MG63 (cell line): ENCODE measurements at regions not wholly inside any gene's neighbourhood (a gene's known extent, or its start where the extent isn't known, plus 50 kb on each side); places are given as distances from the start of the nearest gene placed in this dataset.
"Not testable (repeated sequence)": the region's sequence is repeated elsewhere in the genome, so short reads cannot be mapped to it uniquely, and the experiment has no call there.

Experiments
- DNase-seq: peaks from one replicate; pipeline ENCODE4 v3.0.0-alpha.2; 2020
- H3K27me3 ChIP-seq: fragments of 250-450 bp; sonication (Bioruptor Pico); 2 replicates; pipeline ENCODE4 v1.5.1; 2020; ENCODE audit warnings: mild to moderate bottlenecking, moderate library complexity
- H3K36me3 ChIP-seq: fragments of 250-450 bp; sonication (Bioruptor Pico); 2 replicates; pipeline ENCODE4 v1.5.1; 2020; ENCODE audit warnings: mild to moderate bottlenecking, moderate library complexity
- H3K4me3 ChIP-seq: fragments of 250-450 bp; sonication (Bioruptor Pico); 2 replicates; pipeline ENCODE4 v1.5.1; 2020; ENCODE audit warnings: mild to moderate bottlenecking, moderate library complexity
- H3K9me3 ChIP-seq: fragments of 250-450 bp; sonication (Bioruptor Pico); 2 replicates; pipeline ENCODE4 v1.5.1; 2020; ENCODE audit warnings: mild to moderate bottlenecking, moderate library complexity

DNA sequence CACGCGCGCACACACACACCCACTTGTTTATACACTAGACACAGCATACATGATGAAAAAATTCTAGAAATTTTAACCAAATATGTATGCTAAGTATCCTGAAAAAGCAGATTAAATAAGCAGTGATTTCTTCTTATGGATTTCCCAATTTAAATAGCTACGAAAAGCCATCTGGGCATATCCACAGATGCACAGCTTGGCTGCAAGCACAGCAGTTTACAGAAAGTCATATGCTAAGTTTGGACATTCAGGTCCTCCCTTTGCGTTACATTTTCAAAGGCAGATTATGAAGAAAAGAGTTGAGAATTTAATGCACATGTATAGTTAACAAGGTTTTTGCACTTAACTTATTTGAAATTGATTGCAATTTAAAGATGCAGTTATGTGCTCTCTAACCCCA, 542.2 kb upstream of the EPHA5 start:
- H3K4me3 ChIP-seq: no peak overlapping the region
- H3K9me3 ChIP-seq: no peaks in the 10 kb centered on the region; the same call in 1 of the 2 replicates
- H3K27me3 ChIP-seq: no peaks in the 10 kb centered on the region
- no peak for DNase-seq
- no peaks in the 10 kb centered on the region for H3K36me3 ChIP-seq

DNA sequence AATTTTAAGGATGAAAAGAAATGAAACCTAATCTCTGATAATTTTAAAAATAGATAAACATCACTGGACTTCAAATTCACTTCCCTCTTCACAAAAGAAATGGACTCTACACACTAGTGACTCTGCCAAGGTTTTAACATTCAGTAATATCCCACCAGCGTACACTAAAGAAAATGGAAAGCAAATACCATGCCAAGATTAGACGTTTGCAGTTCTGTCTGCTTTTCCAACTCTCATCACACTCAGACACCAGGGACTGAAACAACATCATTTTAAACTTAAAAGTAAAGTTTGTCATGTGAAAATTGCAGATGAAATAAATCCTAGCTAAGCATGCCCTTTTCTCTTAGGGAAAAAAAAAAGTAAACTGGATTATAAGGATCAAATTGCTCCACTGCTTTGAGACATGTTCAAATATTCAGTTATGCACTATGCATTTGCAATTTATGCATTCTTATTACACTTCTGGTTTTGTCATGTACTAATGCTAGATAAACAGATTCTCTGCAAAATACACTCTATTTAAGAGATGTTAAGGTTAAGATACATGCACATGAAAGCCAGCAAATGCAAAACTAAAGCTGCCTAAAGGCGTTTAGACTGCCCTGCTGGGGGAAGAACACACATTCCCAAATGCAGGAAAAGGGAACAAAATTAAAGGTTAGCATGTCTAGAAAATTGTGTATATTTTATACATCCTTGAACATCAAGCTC, 534.4 kb upstream of the EPHA5 start:
- Histone ChIP-seq H3K36me3 (no peaks in the 10 kb centered on the region), H3K27me3 (no peaks in the 10 kb centered on the region), H3K9me3 (no peaks in the 10 kb centered on the region; the same call in 1 of the 2 replicates), H3K4me3 (no peak overlapping the region)
- DNase-seq: no peak

DNA sequence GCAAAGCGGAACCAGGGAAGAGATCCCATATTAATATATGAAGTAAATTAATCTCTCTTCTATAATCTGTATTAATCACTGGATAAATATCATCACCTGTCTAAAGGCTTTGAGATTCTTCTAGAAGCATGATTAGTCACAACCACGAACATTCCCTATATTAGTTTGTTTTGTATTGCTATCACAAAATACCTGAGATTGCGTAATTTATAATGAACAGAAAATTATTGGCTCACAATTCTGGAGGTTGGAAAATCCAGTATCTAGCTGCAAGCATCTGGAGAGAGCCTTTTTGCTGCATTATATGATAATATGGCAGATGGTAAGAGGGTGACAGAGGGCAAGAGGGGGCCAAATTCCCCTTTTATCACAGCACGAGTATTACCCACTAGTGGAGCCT, 532.6 kb upstream of the EPHA5 start:
- Histone ChIP-seq H3K4me3 (no peak overlapping the region), H3K36me3 (no peaks in the 10 kb centered on the region), H3K9me3 (no peaks in the 10 kb centered on the region; the same call in 1 of the 2 replicates), H3K27me3 (no peaks in the 10 kb centered on the region)
- no peak for DNase-seq

DNA sequence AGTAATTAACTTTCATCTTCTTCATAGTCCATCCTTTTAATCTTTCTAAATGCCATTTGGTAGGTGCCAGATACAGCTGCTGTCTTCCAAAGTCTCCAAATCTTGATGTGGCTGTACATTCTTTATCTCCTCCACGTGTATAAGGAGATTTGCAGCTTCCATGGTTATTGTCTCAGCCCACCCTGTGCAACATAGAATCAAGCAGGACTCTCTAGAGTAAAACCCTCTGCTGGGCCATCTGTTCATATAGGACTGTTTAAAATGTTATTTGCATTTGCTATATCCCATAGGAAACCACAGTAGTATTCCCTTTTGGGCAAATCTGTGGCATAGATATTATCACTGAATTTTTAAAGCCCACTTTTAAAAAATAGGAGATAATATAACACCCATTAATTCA, 527.2 kb upstream of the EPHA5 start:
- H3K4me3 ChIP-seq: no peak overlapping the region
- no peaks in the 10 kb centered on the region for H3K36me3 ChIP-seq
- no peak for DNase-seq
- H3K9me3 ChIP-seq: no peaks in the 10 kb centered on the region
- no peaks in the 10 kb centered on the region for H3K27me3 ChIP-seq

DNA sequence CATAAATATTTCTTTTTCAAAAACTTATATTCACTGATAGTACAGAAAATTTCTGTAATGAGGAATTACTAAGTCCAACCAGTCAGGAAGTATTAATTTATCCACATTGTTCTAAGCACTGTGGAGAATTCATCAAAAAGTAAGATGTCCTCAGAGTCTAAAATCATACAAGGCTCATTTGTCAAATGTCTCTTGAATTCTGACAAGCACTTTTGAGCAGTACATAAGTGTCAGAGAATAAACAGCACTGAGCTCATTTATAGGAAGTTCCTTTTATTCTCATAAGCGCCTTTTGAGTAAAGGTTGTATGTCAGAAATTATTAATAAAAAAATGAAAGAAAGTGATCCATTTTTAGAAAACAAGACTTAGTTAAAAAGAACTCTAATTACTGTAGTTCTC, 523.2 kb upstream of the EPHA5 start:
- no peaks in the 10 kb centered on the region for H3K9me3 ChIP-seq
- DNase-seq: no peak
- H3K4me3 ChIP-seq: no peak overlapping the region
- no peaks in the 10 kb centered on the region for H3K36me3 ChIP-seq
- no peaks in the 10 kb centered on the region for H3K27me3 ChIP-seq

DNA sequence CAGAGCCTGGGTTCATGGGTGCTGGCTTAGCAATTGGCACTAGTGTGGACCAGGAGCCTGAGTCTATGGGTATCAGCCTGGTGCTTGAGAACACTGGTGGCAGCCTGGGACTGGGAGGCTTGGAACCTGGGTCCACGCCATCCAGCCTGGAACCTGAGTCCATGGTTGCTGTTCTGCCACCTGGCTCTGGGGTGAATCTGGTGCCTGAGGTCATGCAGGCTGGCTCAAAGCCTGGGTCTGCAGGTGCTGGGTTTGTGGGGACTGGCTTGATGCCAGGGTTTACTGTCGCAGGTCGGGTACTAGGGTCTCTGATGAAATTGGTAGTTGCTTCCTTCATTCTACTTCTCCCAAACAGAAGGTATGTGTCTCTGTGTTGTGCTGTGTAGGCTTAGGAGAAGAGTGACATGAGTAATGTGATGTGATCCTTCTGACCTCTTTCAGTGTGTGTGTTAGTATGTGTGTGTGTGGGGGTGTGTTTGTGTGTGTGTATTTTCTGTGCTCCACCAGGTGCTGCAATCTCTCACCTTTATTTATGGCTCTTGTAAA, 517.0 kb upstream of the EPHA5 start:
- no peaks in the 10 kb centered on the region for H3K9me3 ChIP-seq
- DNase-seq: no peak

DNA sequence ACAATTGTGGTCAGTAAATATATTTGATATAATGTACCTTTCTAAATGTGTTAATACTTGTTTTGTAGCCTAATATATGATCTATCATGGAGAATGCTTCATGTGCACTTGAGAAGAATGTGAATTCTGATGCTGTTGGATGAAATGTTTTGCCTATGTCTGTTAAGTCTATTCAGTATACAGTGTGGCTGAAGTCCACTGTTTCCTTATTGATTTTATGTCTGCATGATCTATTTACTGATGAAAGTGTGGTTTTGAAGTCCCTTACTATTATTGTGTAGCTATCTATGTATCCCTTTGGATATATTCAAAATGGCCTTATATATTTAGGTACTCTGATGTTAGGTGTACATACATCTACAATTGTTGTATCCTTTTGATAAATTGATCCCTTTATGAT, 515.8 kb upstream of the EPHA5 start:
- H3K27me3 ChIP-seq: no peaks in the 10 kb centered on the region
- no peaks in the 10 kb centered on the region for H3K9me3 ChIP-seq
- no peak overlapping the region for H3K4me3 ChIP-seq
- no peaks in the 10 kb centered on the region; the same call in 1 of the 2 replicates for H3K36me3 ChIP-seq
- DNase-seq: no peak

More for the DNA sequence above, 517.0 kb upstream of the EPHA5 start:
- Histone ChIP-seq H3K27me3 (no peaks in the 10 kb centered on the region), H3K36me3 (no peaks in the 10 kb centered on the region; the same call in 1 of the 2 replicates), H3K4me3 (no peak overlapping the region)

DNA sequence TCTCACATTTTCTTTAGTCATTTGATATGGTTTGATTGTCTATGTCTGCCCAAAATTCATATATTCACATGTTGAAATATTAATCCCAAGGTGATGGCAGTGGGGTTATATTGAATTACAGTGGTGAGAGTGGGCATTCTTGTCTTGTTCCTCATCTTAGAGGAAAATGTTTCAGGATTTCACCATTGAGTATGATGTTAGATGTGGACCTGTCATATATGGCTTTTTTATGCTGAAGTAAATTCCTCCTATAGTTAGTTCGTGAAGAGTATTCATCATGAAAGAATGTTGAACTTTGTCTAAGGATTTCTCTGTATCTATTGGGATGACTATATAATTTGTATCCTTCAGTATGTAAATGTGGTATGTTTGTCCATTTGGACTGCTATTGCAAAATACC, 512.3 kb upstream of the EPHA5 start:
- Histone ChIP-seq H3K27me3 (no peaks in the 10 kb centered on the region), H3K4me3 (no peak overlapping the region), H3K9me3 (no peaks in the 10 kb centered on the region), H3K36me3 (no peaks in the 10 kb centered on the region; the same call in 1 of the 2 replicates)
- DNase-seq: no peak

DNA sequence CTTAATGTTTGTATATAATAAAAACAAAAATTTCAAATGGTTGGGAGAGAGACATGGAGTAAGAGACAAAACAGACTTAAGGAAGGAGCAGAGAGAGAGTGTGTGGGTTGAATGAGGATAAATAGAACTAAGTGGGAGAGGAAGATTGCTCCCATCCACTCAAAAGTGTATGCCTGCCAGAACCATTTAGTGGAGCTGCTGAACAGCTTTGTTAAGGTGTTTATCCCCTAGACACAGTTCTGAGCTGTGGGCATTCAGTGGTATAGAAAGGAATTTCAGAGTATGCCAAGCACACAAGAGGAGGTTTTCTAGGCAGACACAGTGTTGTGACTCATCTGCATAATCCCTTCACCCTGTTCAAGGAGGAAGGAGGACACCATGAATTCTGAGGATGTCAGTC, 508.6 kb upstream of the EPHA5 start:
- Histone ChIP-seq H3K27me3 (no peaks in the 10 kb centered on the region), H3K4me3 (no peak overlapping the region), H3K9me3 (no peaks in the 10 kb centered on the region), H3K36me3 (no peaks in the 10 kb centered on the region; the same call in 1 of the 2 replicates)
- DNase-seq: peak; percentile 54

DNA sequence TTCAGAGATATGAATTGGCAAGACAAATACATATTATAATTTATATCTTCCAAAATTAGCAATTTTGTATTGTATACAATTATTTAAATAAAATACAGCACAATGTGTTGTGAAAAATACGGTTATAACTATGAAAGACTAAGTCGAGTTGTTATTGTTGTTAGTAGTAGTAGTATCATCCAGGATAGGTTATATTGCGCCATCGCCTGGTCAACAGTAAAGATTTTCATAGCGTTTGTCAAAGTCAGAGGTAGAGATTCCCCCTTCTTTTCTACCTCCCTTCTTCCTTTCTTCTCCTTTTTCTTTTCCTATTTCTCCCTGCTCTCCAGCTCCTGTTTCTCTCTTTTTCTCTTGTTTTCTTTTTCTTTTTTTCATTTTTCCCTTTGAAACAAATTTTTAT, 499.1 kb upstream of the EPHA5 start:
- Histone ChIP-seq H3K4me3 (no peak overlapping the region), H3K36me3 (no peaks in the 10 kb centered on the region), H3K9me3 (0 out of 2 replicates have a peak, but pooled peaks cover 7% of the 10 kb centered on the region), H3K27me3 (no peaks in the 10 kb centered on the region)
- DNase-seq: no peak

DNA sequence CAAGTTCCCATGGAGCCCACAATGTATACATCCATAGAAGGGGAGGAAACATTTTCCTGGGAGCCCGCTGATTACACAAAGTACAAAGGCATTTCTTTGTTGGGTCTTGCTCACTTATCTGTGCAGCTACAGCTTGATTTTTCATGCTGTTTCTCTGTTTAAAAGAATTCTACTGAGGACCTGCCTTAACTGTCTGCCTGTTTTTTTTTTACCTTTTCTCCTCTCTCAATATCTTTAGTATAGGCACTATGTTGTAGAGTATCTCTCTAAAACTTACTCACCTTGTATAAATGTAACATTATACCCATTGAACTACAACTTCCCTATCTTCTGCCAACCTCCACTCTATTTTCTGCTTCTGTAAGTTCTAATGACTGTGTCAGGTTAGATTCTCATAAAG, 494.6 kb upstream of the EPHA5 start:
- Histone ChIP-seq H3K4me3 (no peak overlapping the region), H3K36me3 (no peaks in the 10 kb centered on the region), H3K9me3 (peaks cover 7% of the 10 kb centered on the region; the same call in 1 of the 2 replicates), H3K27me3 (no peaks in the 10 kb centered on the region)
- DNase-seq: no peak

DNA sequence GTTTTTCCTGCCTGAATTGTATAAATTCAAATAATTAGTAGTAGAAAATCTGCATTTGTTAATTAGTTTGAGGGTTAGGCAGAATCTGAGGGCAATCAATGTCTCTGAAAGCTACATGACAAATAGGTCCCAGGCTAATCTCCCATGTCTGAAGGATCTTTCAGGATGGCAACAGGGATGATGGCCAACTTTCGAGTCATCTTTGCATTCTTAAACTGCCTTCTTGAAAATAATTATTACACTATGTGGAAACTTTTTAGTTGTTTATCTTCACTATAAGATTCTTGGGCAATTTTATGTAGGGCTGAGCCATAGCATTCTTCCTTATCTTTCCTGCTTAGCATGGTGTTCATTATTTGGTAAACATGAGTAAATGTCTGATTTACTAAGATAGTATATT, 490.3 kb upstream of the EPHA5 start:
- no peaks in the 10 kb centered on the region for H3K36me3 ChIP-seq
- DNase-seq: peak; percentile 51
- no peak overlapping the region for H3K4me3 ChIP-seq

DNA sequence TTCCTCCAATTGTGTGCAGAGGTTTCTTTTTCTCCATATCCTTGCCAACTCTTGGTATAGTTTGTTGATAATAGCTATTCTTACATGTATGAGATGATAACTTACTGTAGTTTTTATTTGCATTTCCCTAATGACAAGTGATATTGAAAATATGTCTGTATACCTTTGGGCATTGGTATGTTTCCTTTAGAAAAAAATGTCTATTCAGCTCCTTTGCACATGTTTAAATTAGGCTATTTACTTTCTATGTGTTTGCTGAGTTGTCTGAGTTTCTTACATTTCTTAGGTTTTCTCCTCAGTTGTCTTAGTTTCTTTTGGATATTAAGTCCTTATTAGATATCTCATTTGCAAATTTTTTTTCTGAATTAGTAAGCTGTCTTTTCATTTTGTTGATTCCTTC, 487.3 kb upstream of the EPHA5 start:
- no peak for DNase-seq
- no peaks in the 10 kb centered on the region for H3K27me3 ChIP-seq
- H3K36me3 ChIP-seq: no peaks in the 10 kb centered on the region
- no peak overlapping the region for H3K4me3 ChIP-seq
- H3K9me3 ChIP-seq: no peaks in the 10 kb centered on the region; the same call in 1 of the 2 replicates

More for the DNA sequence above, 490.3 kb upstream of the EPHA5 start:
- H3K9me3 ChIP-seq: peaks cover 7% of the 10 kb centered on the region; the same call in 1 of the 2 replicates
- H3K27me3 ChIP-seq: no peaks in the 10 kb centered on the region

DNA sequence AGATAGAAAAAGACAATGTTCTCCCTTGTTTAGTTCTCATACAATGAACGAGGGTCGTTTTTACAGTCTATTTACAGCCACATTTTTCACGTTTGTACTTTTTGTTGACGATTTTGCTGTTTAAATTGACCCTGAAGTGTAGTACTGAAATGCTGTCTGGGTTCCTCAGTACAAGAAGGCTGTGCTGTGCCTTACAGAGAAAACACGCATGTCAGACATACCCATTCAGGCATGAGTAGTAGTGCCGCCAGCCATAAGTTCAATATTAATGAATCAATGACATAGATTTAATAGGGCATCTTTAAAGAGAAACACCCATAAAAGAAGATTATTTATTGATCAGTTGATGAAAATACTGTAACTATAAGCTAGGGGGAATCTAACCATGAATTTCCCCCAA, 459.8 kb upstream of the EPHA5 start:
- Histone ChIP-seq H3K9me3 (no peaks in the 10 kb centered on the region), H3K4me3 (no peak overlapping the region), H3K27me3 (no peaks in the 10 kb centered on the region), H3K36me3 (no peaks in the 10 kb centered on the region)
- no peak for DNase-seq

DNA sequence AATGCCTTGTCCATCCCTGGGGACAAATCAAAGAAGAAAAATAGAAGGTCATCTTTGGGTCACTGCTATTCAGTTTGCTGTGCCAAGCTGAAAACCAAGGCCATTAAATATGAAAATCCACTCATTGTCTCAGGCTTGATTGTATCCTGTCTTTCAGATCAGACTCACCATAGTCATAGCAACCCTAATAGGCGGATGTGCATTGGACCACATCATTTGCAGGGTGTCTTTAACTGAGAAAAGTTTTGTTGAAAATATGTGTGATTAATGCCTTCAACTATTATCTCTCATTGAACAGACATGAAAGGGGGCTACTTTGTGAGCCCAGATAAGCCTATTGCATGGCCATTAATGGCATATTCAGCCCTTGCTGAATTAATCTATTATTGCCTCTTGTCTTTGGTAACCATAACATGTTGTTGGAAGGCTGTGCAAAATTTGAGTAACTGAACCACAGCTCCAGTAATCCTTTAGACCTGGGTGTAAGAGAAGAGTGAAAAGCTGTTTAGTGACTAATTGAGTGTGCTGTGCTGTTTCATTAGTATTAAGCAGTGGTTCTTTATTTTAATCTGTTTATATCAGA, 453.6 kb upstream of the EPHA5 start:
- Histone ChIP-seq H3K9me3 (no peaks in the 10 kb centered on the region), H3K27me3 (no peaks in the 10 kb centered on the region), H3K4me3 (no peak overlapping the region), H3K36me3 (no peaks in the 10 kb centered on the region)
- DNase-seq: no peak

DNA sequence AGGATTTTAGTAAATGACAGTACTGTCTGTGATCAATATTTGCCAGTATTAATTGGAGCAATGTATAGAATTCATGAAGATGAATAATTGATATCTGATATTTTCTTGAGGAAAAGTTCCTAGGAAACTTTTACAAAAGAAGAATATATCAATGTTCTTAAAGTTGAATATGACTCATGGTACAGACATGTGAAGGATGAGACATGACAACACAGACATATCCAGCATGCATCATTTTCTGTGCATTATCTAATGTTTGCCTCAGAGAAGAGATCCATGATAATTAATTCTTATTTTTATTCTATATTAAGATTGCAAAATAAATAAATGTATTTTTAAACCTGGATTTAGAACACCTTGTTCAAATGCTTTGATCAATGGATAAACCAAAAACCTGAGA, 452.9 kb upstream of the EPHA5 start:
- H3K27me3 ChIP-seq: no peaks in the 10 kb centered on the region
- no peaks in the 10 kb centered on the region for H3K36me3 ChIP-seq
- no peak for DNase-seq
- H3K9me3 ChIP-seq: no peaks in the 10 kb centered on the region
- H3K4me3 ChIP-seq: no peak overlapping the region

DNA sequence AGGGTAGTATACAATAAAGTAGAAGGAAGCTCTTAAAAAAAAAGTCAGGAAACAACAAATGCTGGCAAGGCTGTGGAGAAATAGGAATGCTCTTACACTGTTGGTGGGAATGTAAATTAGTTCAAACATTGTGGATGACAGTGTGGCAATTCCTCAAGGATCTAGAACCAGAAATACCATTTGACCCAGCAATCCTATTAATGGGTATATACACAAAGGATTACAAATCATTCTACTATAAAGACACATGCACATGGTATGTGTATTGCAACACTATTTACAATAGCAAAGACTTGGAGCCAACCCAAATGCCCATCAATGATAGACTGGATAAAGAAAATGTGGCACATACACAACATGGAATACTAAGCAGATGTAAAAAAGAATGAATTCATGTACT, 444.9 kb upstream of the EPHA5 start:
- DNase-seq, H3K36me3 ChIP-seq, H3K9me3 ChIP-seq, H3K4me3 ChIP-seq, H3K27me3 ChIP-seq: not testable (repeated sequence)

DNA sequence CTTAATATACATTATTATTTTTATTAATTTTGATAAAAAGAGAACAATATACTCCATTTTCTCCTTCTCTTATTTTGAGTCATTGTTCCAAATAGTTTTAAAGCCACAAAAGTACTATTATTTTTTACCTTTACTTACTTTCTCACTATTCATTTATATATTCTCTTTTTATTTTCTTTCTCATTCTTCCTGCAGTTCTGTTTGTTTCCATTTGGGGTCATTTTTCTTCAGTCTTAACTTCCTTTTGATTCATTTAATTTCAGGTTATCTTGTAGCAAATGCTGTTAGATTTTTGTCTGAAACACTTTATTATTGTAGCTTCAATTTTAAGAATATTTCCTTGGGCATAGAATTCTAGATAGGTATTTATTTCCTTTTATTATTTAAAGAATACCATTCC, 438.6 kb upstream of the EPHA5 start:
- H3K9me3 ChIP-seq: no peaks in the 10 kb centered on the region
- H3K27me3 ChIP-seq: no peaks in the 10 kb centered on the region
- DNase-seq: no peak
- H3K4me3 ChIP-seq: no peak overlapping the region
- H3K36me3 ChIP-seq: no peaks in the 10 kb centered on the region
